ENCODE measurements at regions not wholly inside any gene's neighbourhood (a gene's known extent, or its start where the extent isn't known, plus 50 kb on each side); places are given as distances from the start of the nearest gene placed in this dataset.

- no peaks in the 10 kb centered on the region for H3K9me3 Mint-ChIP-seq (ENCODE audit: unreplicated experiment)
- DNase-seq: no peak
- no TSS peak for BruUV-seq (replicated peaks)
- intact Hi-C loops (cut with micrococcal nuclease; ENCODE audit: unreplicated experiment): no loop called here
- no peaks in the 10 kb centered on the region for H3K36me3 Mint-ChIP-seq (ENCODE audit: insufficient read depth, unreplicated experiment)
- no peak overlapping the region for H3K4me3 ChIP-seq (ENCODE audit: low read depth, low read length)
- no peaks in the 10 kb centered on the region for H3K4me1 Mint-ChIP-seq (ENCODE audit: low read depth, unreplicated experiment)
- no peak overlapping the region for H3K4me3 Mint-ChIP-seq (ENCODE audit: unreplicated experiment)
- H3K27ac Mint-ChIP-seq (ENCODE audit: unreplicated experiment): no peak overlapping the region
- no peaks in the 10 kb centered on the region for H3K27me3 ChIP-seq (replicated peaks; ENCODE audit: control insufficient read depth, insufficient read depth, low read length)
- H3K36me3 ChIP-seq (ENCODE audit: control insufficient read depth, insufficient read depth, low read length): no peaks in the 10 kb centered on the region
- CTCF ChIA-PET: no interaction called here
- POLR2A ChIA-PET: no interaction called here
- no peaks in the 10 kb centered on the region for H3K4me1 ChIP-seq
- TF ChIP-seq, protein P1, sequence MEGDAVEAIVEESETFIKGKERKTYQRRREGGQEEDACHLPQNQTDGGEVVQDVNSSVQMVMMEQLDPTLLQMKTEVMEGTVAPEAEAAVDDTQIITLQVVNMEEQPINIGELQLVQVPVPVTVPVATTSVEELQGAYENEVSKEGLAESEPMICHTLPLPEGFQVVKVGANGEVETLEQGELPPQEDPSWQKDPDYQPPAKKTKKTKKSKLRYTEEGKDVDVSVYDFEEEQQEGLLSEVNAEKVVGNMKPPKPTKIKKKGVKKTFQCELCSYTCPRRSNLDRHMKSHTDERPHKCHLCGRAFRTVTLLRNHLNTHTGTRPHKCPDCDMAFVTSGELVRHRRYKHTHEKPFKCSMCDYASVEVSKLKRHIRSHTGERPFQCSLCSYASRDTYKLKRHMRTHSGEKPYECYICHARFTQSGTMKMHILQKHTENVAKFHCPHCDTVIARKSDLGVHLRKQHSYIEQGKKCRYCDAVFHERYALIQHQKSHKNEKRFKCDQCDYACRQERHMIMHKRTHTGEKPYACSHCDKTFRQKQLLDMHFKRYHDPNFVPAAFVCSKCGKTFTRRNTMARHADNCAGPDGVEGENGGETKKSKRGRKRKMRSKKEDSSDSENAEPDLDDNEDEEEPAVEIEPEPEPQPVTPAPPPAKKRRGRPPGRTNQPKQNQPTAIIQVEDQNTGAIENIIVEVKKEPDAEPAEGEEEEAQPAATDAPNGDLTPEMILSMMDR (IDR thresholded peaks at IDR 0.05; ENCODE audit: insufficient read depth in 1 of 2, low read depth in 1 of 2, low read length in 1 of 2, severe bottlenecking in 1 of 2, unreplicated experiment in 1 of 2): no peak
- no peaks in the 10 kb centered on the region for H3K9me3 ChIP-seq
- H3K27me3 Mint-ChIP-seq (ENCODE audit: insufficient read depth, unreplicated experiment): peaks cover 5% of the 10 kb centered on the region
Observed at GRCh38 chr11:103703954-103704353, 332.5 kb upstream of the DDI1 start.

- POLR2A ChIA-PET: no interaction called here
- no peaks in the 10 kb centered on the region for H3K4me1 Mint-ChIP-seq (ENCODE audit: low read depth, unreplicated experiment)
- peaks cover 7% of the 10 kb centered on the region for H3K27me3 Mint-ChIP-seq (ENCODE audit: insufficient read depth, unreplicated experiment)
- no peaks in the 10 kb centered on the region for H3K4me1 ChIP-seq
- TF ChIP-seq, protein P1 (IDR thresholded peaks at IDR 0.05; ENCODE audit: insufficient read depth in 1 of 2, low read depth in 1 of 2, low read length in 1 of 2, severe bottlenecking in 1 of 2, unreplicated experiment in 1 of 2): no peak
- no peaks in the 10 kb centered on the region for H3K36me3 Mint-ChIP-seq (ENCODE audit: insufficient read depth, unreplicated experiment)
- H3K27me3 ChIP-seq (replicated peaks; ENCODE audit: control insufficient read depth, insufficient read depth, low read length): no peaks in the 10 kb centered on the region
- H3K4me3 Mint-ChIP-seq (ENCODE audit: unreplicated experiment): no peak overlapping the region
- no peaks in the 10 kb centered on the region for H3K36me3 ChIP-seq (ENCODE audit: control insufficient read depth, insufficient read depth, low read length)
- no peaks in the 10 kb centered on the region for H3K9me3 Mint-ChIP-seq (ENCODE audit: unreplicated experiment)
- BruUV-seq (replicated peaks): no TSS peak
- no peak overlapping the region for H3K27ac Mint-ChIP-seq (ENCODE audit: unreplicated experiment)
- intact Hi-C loops (cut with micrococcal nuclease; ENCODE audit: unreplicated experiment): no loop called here
- CTCF ChIA-PET: no interaction called here
- no peaks in the 10 kb centered on the region for H3K9me3 ChIP-seq
- no peak overlapping the region for H3K4me3 ChIP-seq (ENCODE audit: low read depth, low read length)
- DNase-seq: no peak
Observed at GRCh38 chr11:103705642-103706041, 330.8 kb upstream of the DDI1 start.

DNA sequence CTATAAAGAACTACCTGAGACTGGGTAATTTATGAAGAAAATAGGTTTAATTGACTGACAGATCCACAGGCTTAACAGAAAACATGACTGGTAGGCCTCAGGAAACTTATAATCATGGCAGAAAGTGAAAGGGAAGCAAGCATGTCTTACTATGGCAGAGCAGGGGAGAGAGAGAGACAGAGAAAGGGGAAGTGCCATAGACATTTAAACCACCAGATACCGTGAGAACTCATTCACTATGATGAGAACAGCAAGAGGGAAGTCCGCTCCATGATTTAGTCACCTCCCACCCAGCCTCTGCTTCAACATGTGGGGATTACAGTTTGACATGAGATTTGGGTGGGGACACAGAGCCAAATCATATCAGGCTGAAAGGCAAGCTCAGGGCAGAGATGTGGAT lies 327.1 kb upstream of the DDI1 start:
- no TSS peak for BruUV-seq (replicated peaks)
- POLR2A ChIA-PET: no interaction called here
- DNase-seq: no peak
- H3K36me3 Mint-ChIP-seq (ENCODE audit: insufficient read depth, unreplicated experiment): no peaks in the 10 kb centered on the region
- H3K9me3 ChIP-seq: no peaks in the 10 kb centered on the region
- H3K9me3 Mint-ChIP-seq (ENCODE audit: unreplicated experiment): no peaks in the 10 kb centered on the region
- TF ChIP-seq, protein P1 (IDR thresholded peaks at IDR 0.05; ENCODE audit: insufficient read depth in 1 of 2, low read depth in 1 of 2, low read length in 1 of 2, severe bottlenecking in 1 of 2, unreplicated experiment in 1 of 2): no peak
- H3K27me3 Mint-ChIP-seq (ENCODE audit: insufficient read depth, unreplicated experiment): peaks cover 7% of the 10 kb centered on the region
- CTCF ChIA-PET: no interaction called here
- H3K27ac Mint-ChIP-seq (ENCODE audit: unreplicated experiment): no peak overlapping the region
- intact Hi-C loops (cut with micrococcal nuclease; ENCODE audit: unreplicated experiment): no loop called here
- no peaks in the 10 kb centered on the region for H3K4me1 ChIP-seq
- H3K4me3 ChIP-seq (ENCODE audit: low read depth, low read length): no peak overlapping the region
- H3K4me1 Mint-ChIP-seq (ENCODE audit: low read depth, unreplicated experiment): no peaks in the 10 kb centered on the region
- H3K27me3 ChIP-seq (replicated peaks; ENCODE audit: control insufficient read depth, insufficient read depth, low read length): no peaks in the 10 kb centered on the region
- no peaks in the 10 kb centered on the region for H3K36me3 ChIP-seq (ENCODE audit: control insufficient read depth, insufficient read depth, low read length)
- H3K4me3 Mint-ChIP-seq (ENCODE audit: unreplicated experiment): no peak overlapping the region
